Memory B cell (primary cell): ENCODE measurements at regions not wholly inside any gene's neighbourhood (a gene's known extent, or its start where the extent isn't known, plus 50 kb on each side); places are given as distances from the start of the nearest gene placed in this dataset.

Source experiments
- ATAC-seq: fragments of 150-1000 bp; cut with Tn5 transposase; 2 replicates; pipeline ENCODE4 v1.10.0; 2021; ENCODE audit warnings: low read depth, mild to moderate bottlenecking, moderate library complexity
- DNase-seq, 2 donors: peaks; one replicate each; pipeline ENCODE4 v3.0.0; 2022; ENCODE audit warnings: low spot score in 2 of 2
- H3K27ac Mint-ChIP-seq: one replicate; pipeline ENCODE4 v1.8.0; 2022; ENCODE audit warnings: mild to moderate bottlenecking, moderate library complexity, mixed read lengths
- H3K27me3 Mint-ChIP-seq: one replicate; pipeline ENCODE4 v1.8.0; 2022; ENCODE audit warnings: mixed read lengths
- H3K36me3 Mint-ChIP-seq: one replicate; pipeline ENCODE4 v1.8.0; 2022; ENCODE audit warnings: mild to moderate bottlenecking, mixed read lengths
- H3K4me1 Mint-ChIP-seq: one replicate; pipeline ENCODE4 v1.8.0; 2022; ENCODE audit warnings: mixed read lengths
- H3K4me3 Mint-ChIP-seq: one replicate; pipeline ENCODE4 v1.8.0; 2022; ENCODE audit warnings: mild to moderate bottlenecking, moderate library complexity, mixed read lengths
- H3K9me3 Mint-ChIP-seq: one replicate; pipeline ENCODE4 v1.8.0; 2022; ENCODE audit warnings: mixed read lengths

GRCh38 chr13:21798181-21798580 is 127.3 kb downstream of the FGF9 start:
- DNase-seq (no peak), ATAC-seq (no peak)
- no peak overlapping the region for H3K4me3 Mint-ChIP-seq
- H3K36me3 Mint-ChIP-seq = no peaks in the 10 kb centered on the region
- no peak overlapping the region for H3K27ac Mint-ChIP-seq
- H3K27me3 Mint-ChIP-seq = no peaks in the 10 kb centered on the region
- no peaks in the 10 kb centered on the region for H3K9me3 Mint-ChIP-seq
- H3K4me1 Mint-ChIP-seq = no peaks in the 10 kb centered on the region

DNA sequence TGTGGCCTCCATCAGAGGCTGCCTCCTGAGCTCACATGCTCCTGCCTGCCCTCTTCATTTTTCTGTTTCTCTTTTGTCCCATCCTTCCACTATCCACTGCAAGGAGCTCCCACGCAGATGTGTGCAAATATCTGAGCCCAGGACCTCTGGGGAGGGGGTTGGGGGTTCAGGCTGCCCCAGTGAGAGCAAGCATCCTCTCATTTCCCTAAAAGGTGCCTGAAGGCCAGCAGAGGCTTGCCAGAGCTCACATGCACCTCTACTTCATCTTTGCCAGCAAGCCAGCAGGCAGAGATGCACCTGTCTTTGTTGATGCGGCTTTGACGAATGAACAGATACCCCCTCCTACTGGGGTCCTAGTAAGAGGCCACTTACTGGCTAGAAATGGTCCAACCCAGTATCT is 128.8 kb downstream of the FGF9 start:
- Mint-ChIP-seq H3K4me1 (no peaks in the 10 kb centered on the region), H3K9me3 (no peaks in the 10 kb centered on the region), H3K36me3 (no peaks in the 10 kb centered on the region), H3K4me3 (no peak overlapping the region), H3K27me3 (peaks cover 2% of the 10 kb centered on the region), H3K27ac (no peak overlapping the region)
- ATAC-seq (no peak), DNase-seq (no peak)

DNA sequence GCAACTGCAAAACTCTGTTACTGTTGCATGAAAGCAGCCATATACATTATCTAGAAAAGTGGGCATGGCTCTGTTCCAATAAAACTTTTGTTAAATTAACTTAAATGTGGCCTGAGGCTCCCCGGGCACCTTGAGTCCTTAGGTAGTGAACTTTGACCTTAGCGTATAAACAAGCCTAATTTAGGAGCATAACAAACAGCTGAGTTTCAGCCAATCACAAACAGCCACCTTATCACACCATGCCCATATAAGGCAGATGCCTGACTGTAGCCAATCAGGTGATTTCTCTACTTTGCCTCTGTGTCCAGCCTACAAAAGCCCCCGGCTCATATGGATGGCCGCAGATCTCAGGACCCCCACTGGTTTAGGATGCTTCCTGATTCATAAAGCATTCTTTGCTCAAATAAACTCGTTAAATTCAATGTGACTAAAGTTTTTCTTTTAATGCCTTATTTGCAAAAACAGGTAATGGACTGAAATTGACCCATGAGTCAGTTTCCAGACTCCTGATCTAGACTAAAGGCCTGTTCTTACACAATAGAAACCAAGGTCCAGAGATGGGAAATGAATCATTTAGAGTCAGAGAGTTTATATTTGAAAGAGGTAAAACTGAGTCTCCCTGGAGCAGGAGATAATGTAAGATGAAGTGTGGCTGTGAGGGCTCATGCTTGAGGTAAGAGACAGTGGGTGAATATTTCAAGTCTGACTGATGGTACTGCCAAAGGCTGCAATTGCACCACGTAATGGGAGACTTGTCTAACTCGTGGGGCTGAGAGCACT is 130.2 kb downstream of the FGF9 start:
- no peaks in the 10 kb centered on the region for H3K9me3 Mint-ChIP-seq
- ATAC-seq = no peak
- H3K27me3 Mint-ChIP-seq = peaks cover 2% of the 10 kb centered on the region
- no peak overlapping the region for H3K27ac Mint-ChIP-seq
- H3K4me1 Mint-ChIP-seq = no peaks in the 10 kb centered on the region
- H3K36me3 Mint-ChIP-seq = no peaks in the 10 kb centered on the region
- H3K4me3 Mint-ChIP-seq = no peak overlapping the region
- no peak for DNase-seq

DNA sequence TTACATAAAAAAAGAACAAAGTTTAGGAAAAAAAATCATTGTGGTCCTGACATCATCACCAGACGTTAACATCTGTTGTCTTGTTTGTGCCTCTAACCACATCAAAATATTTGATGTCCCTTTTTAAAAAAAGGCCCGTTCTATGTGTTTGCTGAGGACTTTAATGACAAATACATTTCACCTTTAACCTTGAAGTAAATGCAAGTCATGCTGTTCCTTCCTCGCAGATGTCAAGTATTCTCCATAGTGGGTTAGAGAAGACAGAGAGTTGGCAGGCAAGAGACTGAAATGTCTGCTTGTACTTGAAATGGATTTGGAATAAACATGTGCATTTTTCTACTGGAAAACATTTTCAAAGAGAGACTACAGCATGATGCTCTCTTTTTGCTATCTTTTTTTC is 134.9 kb downstream of the FGF9 start:
- ATAC-seq (no peak), DNase-seq (no peak)
- Mint-ChIP-seq H3K27ac (no peak overlapping the region), H3K36me3 (no peaks in the 10 kb centered on the region), H3K27me3 (peaks cover 7% of the 10 kb centered on the region), H3K9me3 (peaks cover 3% of the 10 kb centered on the region), H3K4me3 (no peak overlapping the region), H3K4me1 (no peaks in the 10 kb centered on the region)

- no peaks in the 10 kb centered on the region for H3K4me1 Mint-ChIP-seq
- H3K4me3 Mint-ChIP-seq = no peak overlapping the region
- peaks cover 2% of the 10 kb centered on the region for H3K36me3 Mint-ChIP-seq
- DNase-seq (no peak), ATAC-seq (no peak)
- H3K27me3 Mint-ChIP-seq = peaks cover 10% of the 10 kb centered on the region
- peaks cover 5% of the 10 kb centered on the region for H3K9me3 Mint-ChIP-seq
- no peak overlapping the region for H3K27ac Mint-ChIP-seq
Measured at GRCh38 chr13:21812192-21812626, 141.3 kb downstream of the FGF9 start.

- no peak for ATAC-seq
- Mint-ChIP-seq H3K27me3 (peaks cover 8% of the 10 kb centered on the region), H3K36me3 (peaks cover 2% of the 10 kb centered on the region)
Measured at GRCh38 chr13:21813110-21813509, 142.2 kb downstream of the FGF9 start.

GRCh38 chr13:21813844-21814243 is 143.0 kb downstream of the FGF9 start:
- peaks cover 2% of the 10 kb centered on the region for H3K9me3 Mint-ChIP-seq
- H3K27ac Mint-ChIP-seq = no peak overlapping the region
- H3K4me3 Mint-ChIP-seq = no peak overlapping the region
- DNase-seq (no peak), ATAC-seq (no peak)
- H3K27me3 Mint-ChIP-seq = peaks cover 8% of the 10 kb centered on the region
- H3K4me1 Mint-ChIP-seq = no peaks in the 10 kb centered on the region
- H3K36me3 Mint-ChIP-seq = peaks cover 2% of the 10 kb centered on the region

More at GRCh38 chr13:21813110-21813509, 142.2 kb downstream of the FGF9 start:
- no peak for DNase-seq
- H3K4me1 Mint-ChIP-seq = no peaks in the 10 kb centered on the region
- no peak overlapping the region for H3K27ac Mint-ChIP-seq
- H3K4me3 Mint-ChIP-seq = no peak overlapping the region
- peaks cover 2% of the 10 kb centered on the region for H3K9me3 Mint-ChIP-seq

DNA sequence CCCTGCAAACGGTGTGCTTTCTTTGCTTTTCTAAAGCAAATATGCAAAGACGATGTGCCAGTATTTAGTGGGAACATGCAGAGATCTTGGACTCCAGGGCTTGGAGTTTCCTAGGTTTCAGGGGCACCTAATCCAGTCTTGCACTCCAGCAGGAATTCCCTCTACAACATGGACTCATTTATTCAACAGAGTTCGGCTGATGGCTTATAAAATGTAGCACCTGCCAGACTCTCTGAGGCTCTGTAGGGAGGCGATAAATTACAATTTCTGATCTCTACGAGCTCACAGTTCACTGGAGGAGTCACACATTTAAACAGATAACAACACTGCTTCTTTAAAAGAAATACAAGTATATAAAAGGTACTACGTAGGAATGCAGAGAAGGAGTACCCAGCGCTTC is 143.7 kb downstream of the FGF9 start:
- Mint-ChIP-seq H3K9me3 (peaks cover 2% of the 10 kb centered on the region), H3K4me3 (no peak overlapping the region), H3K36me3 (peaks cover 2% of the 10 kb centered on the region), H3K27me3 (peaks cover 8% of the 10 kb centered on the region), H3K27ac (no peak overlapping the region), H3K4me1 (no peaks in the 10 kb centered on the region)
- no peak for ATAC-seq
- no peak for DNase-seq

- no peak for ATAC-seq
- H3K4me1 Mint-ChIP-seq = no peaks in the 10 kb centered on the region
- DNase-seq = no peak
- no peaks in the 10 kb centered on the region for H3K27me3 Mint-ChIP-seq
- peaks cover 2% of the 10 kb centered on the region for H3K36me3 Mint-ChIP-seq
- no peak overlapping the region for H3K4me3 Mint-ChIP-seq
- no peak overlapping the region for H3K27ac Mint-ChIP-seq
- H3K9me3 Mint-ChIP-seq = peaks cover 2% of the 10 kb centered on the region
Measured at GRCh38 chr13:21817878-21818277, 147.0 kb downstream of the FGF9 start.

DNA sequence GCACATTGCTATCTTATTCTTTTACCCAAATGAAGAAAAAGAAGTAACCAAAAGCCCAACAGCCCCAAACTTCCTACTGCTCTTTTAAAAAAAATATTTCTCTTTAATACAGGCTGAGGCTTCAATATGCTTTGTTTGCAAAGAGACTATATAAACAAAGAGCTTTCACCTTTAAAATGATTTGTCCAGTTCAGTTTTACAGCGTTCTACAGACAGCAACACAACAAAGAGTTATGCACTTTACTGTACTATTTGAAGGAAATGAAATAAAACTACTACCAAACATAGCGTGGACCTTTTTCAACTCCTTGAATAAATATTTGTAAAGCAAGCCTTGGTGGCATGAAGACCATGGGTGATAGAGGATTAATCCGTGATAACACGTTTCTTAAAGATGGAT is 151.2 kb downstream of the FGF9 start:
- DNase-seq = no peak
- no peaks in the 10 kb centered on the region for H3K27me3 Mint-ChIP-seq
- peaks cover 2% of the 10 kb centered on the region for H3K9me3 Mint-ChIP-seq
- no peak overlapping the region for H3K27ac Mint-ChIP-seq
- no peaks in the 10 kb centered on the region for H3K36me3 Mint-ChIP-seq
- no peak overlapping the region for H3K4me3 Mint-ChIP-seq
- H3K4me1 Mint-ChIP-seq = peaks cover 3% of the 10 kb centered on the region
- ATAC-seq = no peak

- no peak overlapping the region for H3K27ac Mint-ChIP-seq
- no peaks in the 10 kb centered on the region for H3K27me3 Mint-ChIP-seq
- no peaks in the 10 kb centered on the region for H3K36me3 Mint-ChIP-seq
- DNase-seq = no peak
- ATAC-seq = no peak
- H3K4me1 Mint-ChIP-seq = peaks cover 3% of the 10 kb centered on the region
- no peak overlapping the region for H3K4me3 Mint-ChIP-seq
- peaks cover 2% of the 10 kb centered on the region for H3K9me3 Mint-ChIP-seq
Measured at GRCh38 chr13:21823416-21823815, 152.5 kb downstream of the FGF9 start.

DNA sequence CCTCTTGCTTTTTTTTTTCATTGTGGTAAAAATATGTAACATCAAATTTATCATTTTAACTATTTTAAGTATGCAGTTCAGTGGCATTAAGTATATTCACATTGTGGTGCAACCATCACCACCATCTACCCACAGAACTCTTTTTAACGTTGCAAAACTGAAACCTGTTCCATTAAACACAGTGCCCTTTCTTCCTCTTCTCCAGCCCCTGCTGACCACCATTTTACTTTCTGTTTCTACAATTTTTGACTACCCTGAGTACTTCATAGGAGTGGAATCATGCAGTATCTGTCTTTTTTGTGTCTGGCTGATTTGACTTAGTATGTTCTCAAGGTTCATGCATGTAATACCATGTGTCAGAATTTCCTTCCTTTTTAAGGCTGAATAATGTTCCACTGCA is 153.1 kb downstream of the FGF9 start:
- no peak overlapping the region for H3K4me3 Mint-ChIP-seq
- H3K4me1 Mint-ChIP-seq = peaks cover 3% of the 10 kb centered on the region
- DNase-seq (no peak), ATAC-seq (no peak)
- no peaks in the 10 kb centered on the region for H3K36me3 Mint-ChIP-seq
- no peak overlapping the region for H3K27ac Mint-ChIP-seq
- H3K9me3 Mint-ChIP-seq = peaks cover 2% of the 10 kb centered on the region
- H3K27me3 Mint-ChIP-seq = no peaks in the 10 kb centered on the region

- no peaks in the 10 kb centered on the region for H3K27me3 Mint-ChIP-seq
Measured at GRCh38 chr13:21825186-21825585, 154.3 kb downstream of the FGF9 start.

DNA sequence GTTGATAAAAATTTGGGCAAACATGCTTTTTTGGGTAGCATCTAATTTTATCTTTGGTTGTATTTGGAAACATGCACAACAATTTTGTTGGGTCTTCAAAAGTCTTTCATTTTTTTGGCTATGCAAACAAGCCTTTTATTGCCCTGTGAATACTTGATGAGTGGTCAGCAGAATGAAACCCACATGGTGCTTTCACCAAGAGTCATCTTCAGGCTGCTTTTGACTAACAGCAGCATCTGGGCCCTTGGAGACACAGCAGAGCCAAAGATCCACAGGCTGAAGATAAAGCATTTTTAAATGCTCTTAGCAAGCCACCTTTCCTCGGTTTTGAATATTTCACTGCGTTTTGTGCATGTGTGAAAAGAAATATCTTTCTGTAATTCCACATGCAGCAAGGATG is 154.9 kb downstream of the FGF9 start:
- Mint-ChIP-seq H3K27me3 (no peaks in the 10 kb centered on the region), H3K9me3 (peaks cover 2% of the 10 kb centered on the region), H3K36me3 (no peaks in the 10 kb centered on the region), H3K4me3 (no peak overlapping the region), H3K4me1 (peaks cover 3% of the 10 kb centered on the region), H3K27ac (no peak overlapping the region)
- no peak for ATAC-seq
- DNase-seq = no peak

More at GRCh38 chr13:21825186-21825585, 154.3 kb downstream of the FGF9 start:
- DNase-seq = no peak
- Mint-ChIP-seq H3K9me3 (peaks cover 2% of the 10 kb centered on the region), H3K36me3 (no peaks in the 10 kb centered on the region), H3K4me3 (no peak overlapping the region), H3K27ac (no peak overlapping the region), H3K4me1 (peaks cover 3% of the 10 kb centered on the region)
- no peak for ATAC-seq
